ENCODE measurements at regions not wholly inside any gene's neighbourhood (a gene's known extent, or its start where the extent isn't known, plus 50 kb on each side); places are given as distances from the start of the nearest gene placed in this dataset.

- H2AFZ ChIP-seq (ENCODE audit: low read depth, low read length): no peak overlapping the region
- H3K4me1 ChIP-seq (ENCODE audit: low read length): no peaks in the 10 kb centered on the region
- no peaks in the 10 kb centered on the region for H3K9me3 ChIP-seq (ENCODE audit: insufficient read depth, low read length)
- H3K79me2 ChIP-seq (ENCODE audit: low read length): no peaks in the 10 kb centered on the region
- no peak overlapping the region for H3K9ac ChIP-seq (ENCODE audit: low read length)
- TF ChIP-seq CTCF (IDR thresholded peaks at IDR 0.05; ENCODE audit: low read depth, low read length) (no peak), EZH2phosphoT487 (IDR thresholded peaks at IDR 0.05; ENCODE audit: low read depth) (no peak)
- no peak overlapping the region for H3K27ac ChIP-seq (ENCODE audit: low read length)
- H3K36me3 ChIP-seq (replicated peaks; ENCODE audit: low read depth, low read length): no peaks in the 10 kb centered on the region
- no peaks in the 10 kb centered on the region for H3K27me3 ChIP-seq (ENCODE audit: low read depth, low read length)
- no peak overlapping the region for H3K4me3 ChIP-seq (ENCODE audit: low read length)
- H4K20me1 ChIP-seq (ENCODE audit: insufficient read depth, low read length): no peaks in the 10 kb centered on the region
- no peak overlapping the region for H3K4me2 ChIP-seq (ENCODE audit: low read length)
These were observed 267.8 kb upstream of the IRAK1BP1 start for GRCh38 chr6:78599526-78599925.

GRCh38 chr6:78605909-78606446 lies 261.4 kb upstream of the IRAK1BP1 start:
- H2AFZ ChIP-seq (ENCODE audit: low read depth, low read length): no peak overlapping the region
- no peaks in the 10 kb centered on the region for H3K27me3 ChIP-seq (ENCODE audit: low read depth, low read length)
- H3K9me3 ChIP-seq (ENCODE audit: insufficient read depth, low read length): no peaks in the 10 kb centered on the region
- TF ChIP-seq EZH2phosphoT487 (IDR thresholded peaks at IDR 0.05; ENCODE audit: low read depth): no peak
- no peak for TF ChIP-seq CTCF (IDR thresholded peaks at IDR 0.05; ENCODE audit: low read depth, low read length)
- H4K20me1 ChIP-seq (ENCODE audit: insufficient read depth, low read length): no peaks in the 10 kb centered on the region
- H3K4me1 ChIP-seq (ENCODE audit: low read length): no peaks in the 10 kb centered on the region
- H3K9ac ChIP-seq (ENCODE audit: low read length): no peak overlapping the region
- no peaks in the 10 kb centered on the region for H3K36me3 ChIP-seq (replicated peaks; ENCODE audit: low read depth, low read length)
- H3K4me3 ChIP-seq (ENCODE audit: low read length): no peak overlapping the region
- H3K4me2 ChIP-seq (ENCODE audit: low read length): no peak overlapping the region
- H3K79me2 ChIP-seq (ENCODE audit: low read length): no peaks in the 10 kb centered on the region
- H3K27ac ChIP-seq (ENCODE audit: low read length): no peak overlapping the region

- Histone ChIP-seq H3K27ac (ENCODE audit: low read length) (no peak overlapping the region), H2AFZ (ENCODE audit: low read depth, low read length) (no peak overlapping the region), H3K36me3 (replicated peaks; ENCODE audit: low read depth, low read length) (no peaks in the 10 kb centered on the region), H4K20me1 (ENCODE audit: insufficient read depth, low read length) (no peaks in the 10 kb centered on the region), H3K9ac (ENCODE audit: low read length) (no peak overlapping the region), H3K27me3 (ENCODE audit: low read depth, low read length) (no peaks in the 10 kb centered on the region), H3K4me3 (ENCODE audit: low read length) (no peak overlapping the region), H3K4me2 (ENCODE audit: low read length) (no peak overlapping the region), H3K4me1 (ENCODE audit: low read length) (no peaks in the 10 kb centered on the region), H3K79me2 (ENCODE audit: low read length) (no peaks in the 10 kb centered on the region), H3K9me3 (ENCODE audit: insufficient read depth, low read length) (no peaks in the 10 kb centered on the region)
- no peak for TF ChIP-seq CTCF (IDR thresholded peaks at IDR 0.05; ENCODE audit: low read depth, low read length)
- no peak for TF ChIP-seq EZH2phosphoT487 (IDR thresholded peaks at IDR 0.05; ENCODE audit: low read depth)
These were observed 260.2 kb upstream of the IRAK1BP1 start for GRCh38 chr6:78607189-78607588.

GRCh38 chr6:78611102-78611620 lies 256.2 kb upstream of the IRAK1BP1 start:
- no peak overlapping the region for H2AFZ ChIP-seq (ENCODE audit: low read depth, low read length)
- H3K9me3 ChIP-seq (ENCODE audit: insufficient read depth, low read length): no peaks in the 10 kb centered on the region
- H3K4me2 ChIP-seq (ENCODE audit: low read length): no peak overlapping the region
- H3K4me1 ChIP-seq (ENCODE audit: low read length): peaks cover 9% of the 10 kb centered on the region
- H3K4me3 ChIP-seq (ENCODE audit: low read length): no peak overlapping the region
- no peaks in the 10 kb centered on the region for H3K27me3 ChIP-seq (ENCODE audit: low read depth, low read length)
- no peak overlapping the region for H3K27ac ChIP-seq (ENCODE audit: low read length)
- TF ChIP-seq EZH2phosphoT487 (IDR thresholded peaks at IDR 0.05; ENCODE audit: low read depth): no peak
- no peak for TF ChIP-seq CTCF (IDR thresholded peaks at IDR 0.05; ENCODE audit: low read depth, low read length)
- no peaks in the 10 kb centered on the region for H3K79me2 ChIP-seq (ENCODE audit: low read length)
- no peak overlapping the region for H3K9ac ChIP-seq (ENCODE audit: low read length)
- H4K20me1 ChIP-seq (ENCODE audit: insufficient read depth, low read length): no peaks in the 10 kb centered on the region
- no peaks in the 10 kb centered on the region for H3K36me3 ChIP-seq (replicated peaks; ENCODE audit: low read depth, low read length)
